Kidney (tissue), 13 donors: ENCODE measurements at regions not wholly inside any gene's neighbourhood (a gene's known extent, or its start where the extent isn't known, plus 50 kb on each side); places are given as distances from the start of the nearest gene placed in this dataset.

ENCODE experiments used
- DNase-seq, 5 donors: peaks; one replicate each; pipeline ENCODE4 v3.0.0-alpha.2; 2013 to 2020
- FAIRE-seq: peaks from 2 replicates; lab custom pipeline; 2012; peaks lifted over from hg19 to GRCh38; lab: Jason Lieb, UNC
- H3K27ac ChIP-seq, 2 donors: one replicate each; pipeline ENCODE4 v1.7.0; 2013; ENCODE audit warnings: low read depth in 2 of 2, low read length in 2 of 2, inconsistent platforms in 1 of 2
- H3K27me3 ChIP-seq: one replicate; pipeline ENCODE4 v1.7.1; 2013; ENCODE audit warnings: low read length, inconsistent platforms; ENCODE audit not compliant: control insufficient read depth, insufficient read depth
- H3K36me3 ChIP-seq, 3 donors: one replicate each; pipeline versions ENCODE4 v1.7.0 to v1.7.1; 2013; ENCODE audit warnings: low read length in 3 of 3, control low read depth in 1 of 3, inconsistent platforms in 1 of 3; ENCODE audit not compliant: insufficient read depth in 3 of 3, control insufficient read depth in 2 of 3
- H3K4me1 ChIP-seq, 3 donors: one replicate each; pipeline versions ENCODE4 v1.7.0 to v1.7.1; 2013; ENCODE audit warnings: low read length in 3 of 3, inconsistent platforms in 1 of 3, low read depth in 1 of 3; ENCODE audit not compliant: control insufficient read depth in 2 of 3, insufficient read depth in 2 of 3
- H3K4me3 ChIP-seq, 3 donors: one replicate each; pipeline versions ENCODE4 v1.7.0 to v1.8.1; 2013; ENCODE audit warnings: low read length in 3 of 3, control low read depth in 1 of 3, inconsistent platforms in 1 of 3
- H3K9ac ChIP-seq, 3 donors: one replicate each; pipeline versions ENCODE4 v1.7.0 to v1.7.1; 2013; ENCODE audit warnings: low read length in 3 of 3, control low read depth in 1 of 3, inconsistent platforms in 1 of 3
- H3K9me3 ChIP-seq, 3 donors: one replicate each; pipeline versions ENCODE4 v1.7.0 to v1.7.1; 2013; ENCODE audit warnings: low read length in 3 of 3, control low read depth in 1 of 3, inconsistent platforms in 1 of 3; ENCODE audit not compliant: control insufficient read depth in 2 of 3, insufficient read depth in 1 of 3
- intact Hi-C: fragments of 100-400 bp; cut with DNase I; formaldehyde crosslinking; loops from one replicate; pipeline ENCODE4 v1.11.1; 2022
- TF ChIP-seq, protein P1 (sequence below): IDR thresholded peaks from 3 replicates; pipeline ENCODE4 v1.5.1; 2012; ENCODE audit warnings: mild to moderate bottlenecking, moderate library complexity, borderline replicate concordance; ENCODE audit not compliant: insufficient read depth; ENCODE audit errors: extremely low read depth
- donor health status: control.
- donor health status: control.
- donor health status: control.
- donor health status: control.
- donor health status: control.
- donor health status: DM: yes; HTN: yes; CAD: no.
- donor health status: Normal renal cell carcinoma (clear cell type).

- DNase-seq: peak; percentile 51 to 96 (median 70)
- H3K9me3 ChIP-seq: no peaks in the 10 kb centered on the region
- TF ChIP-seq, protein P1, sequence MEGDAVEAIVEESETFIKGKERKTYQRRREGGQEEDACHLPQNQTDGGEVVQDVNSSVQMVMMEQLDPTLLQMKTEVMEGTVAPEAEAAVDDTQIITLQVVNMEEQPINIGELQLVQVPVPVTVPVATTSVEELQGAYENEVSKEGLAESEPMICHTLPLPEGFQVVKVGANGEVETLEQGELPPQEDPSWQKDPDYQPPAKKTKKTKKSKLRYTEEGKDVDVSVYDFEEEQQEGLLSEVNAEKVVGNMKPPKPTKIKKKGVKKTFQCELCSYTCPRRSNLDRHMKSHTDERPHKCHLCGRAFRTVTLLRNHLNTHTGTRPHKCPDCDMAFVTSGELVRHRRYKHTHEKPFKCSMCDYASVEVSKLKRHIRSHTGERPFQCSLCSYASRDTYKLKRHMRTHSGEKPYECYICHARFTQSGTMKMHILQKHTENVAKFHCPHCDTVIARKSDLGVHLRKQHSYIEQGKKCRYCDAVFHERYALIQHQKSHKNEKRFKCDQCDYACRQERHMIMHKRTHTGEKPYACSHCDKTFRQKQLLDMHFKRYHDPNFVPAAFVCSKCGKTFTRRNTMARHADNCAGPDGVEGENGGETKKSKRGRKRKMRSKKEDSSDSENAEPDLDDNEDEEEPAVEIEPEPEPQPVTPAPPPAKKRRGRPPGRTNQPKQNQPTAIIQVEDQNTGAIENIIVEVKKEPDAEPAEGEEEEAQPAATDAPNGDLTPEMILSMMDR: no peak
- no peak overlapping the region for H3K9ac ChIP-seq
- peak; percentile 64 for FAIRE-seq
- no peak overlapping the region for H3K4me3 ChIP-seq
- peaks cover 0 to 13% (median 11%) of the 10 kb centered on the region in 3 donors for H3K4me1 ChIP-seq
- H3K27ac ChIP-seq: peak overlapping the region; percentile 18 to 64
- no peaks in the 10 kb centered on the region for H3K27me3 ChIP-seq
- H3K36me3 ChIP-seq: no peaks in the 10 kb centered on the region
- intact Hi-C loops: no loop called here
These were observed 109.5 kb upstream of the TMEM72 start for GRCh38 chr10:44801383-44802327.

- TF ChIP-seq, protein P1: no peak
- FAIRE-seq: no peak
These were observed 107.3 kb upstream of the TMEM72 start for GRCh38 chr10:44803862-44804261.

GRCh38 chr10:44804661-44805060 lies 106.5 kb upstream of the TMEM72 start:
- Histone ChIP-seq H3K27me3 (no peaks in the 10 kb centered on the region), H3K9ac (no peak overlapping the region), H3K9me3 (no peaks in the 10 kb centered on the region), H3K4me3 (no peak overlapping the region), H3K27ac (no peak overlapping the region), H3K36me3 (no peaks in the 10 kb centered on the region), H3K4me1 (peaks cover 0 to 13% (median 11%) of the 10 kb centered on the region in 3 donors)
- FAIRE-seq (no peak), DNase-seq (no peak)
- TF ChIP-seq, protein P1: no peak
- intact Hi-C loops: no loop called here

More at GRCh38 chr10:44803862-44804261, 107.3 kb upstream of the TMEM72 start:
- Histone ChIP-seq H3K27ac (no peak overlapping the region), H3K9ac (no peak overlapping the region), H3K4me3 (no peak overlapping the region), H3K36me3 (no peaks in the 10 kb centered on the region), H3K4me1 (peaks cover 0 to 13% (median 11%) of the 10 kb centered on the region in 3 donors), H3K9me3 (no peaks in the 10 kb centered on the region), H3K27me3 (no peaks in the 10 kb centered on the region)
- intact Hi-C loops: no loop called here
- peak in 2 of 5 donors; percentile 41 to 63 for DNase-seq
